ENCODE measurements at regions not wholly inside any gene's neighbourhood (a gene's known extent, or its start where the extent isn't known, plus 50 kb on each side); places are given as distances from the start of the nearest gene placed in this dataset.

GRCh38 chr5:107291866-107292265, 378.9 kb downstream of the EFNA5 start:
- ChIA-PET POLR2A (no interaction called here), CTCF (no interaction called here)
- WGBS (ENCODE audit: low lambda C conversion rate) = 80% methylated on average over 4 of the region's 4 CpGs
- DNase-seq = no peak
- Histone ChIP-seq H3K9me2 (no peaks in the 10 kb centered on the region), H3K4me3 (ENCODE audit: low read depth in 2 of 2, low read length in 1 of 2) (no peak overlapping the region), H3K4me2 (no peak overlapping the region), H3F3A (replicated peaks; ENCODE audit: insufficient read depth) (no peaks in the 10 kb centered on the region), H3K4me1 (ENCODE audit: control insufficient read depth in 1 of 2, insufficient read depth in 2 of 2, low read depth in 1 of 2, low read length in 1 of 2) (peaks cover 0 to 2% of the 10 kb centered on the region in 2 experiments; a peak in 1 of 4 replicates), H4K20me1 (ENCODE audit: insufficient read depth) (no peaks in the 10 kb centered on the region), H3K27ac (ENCODE audit: low read depth in 2 of 2, low read length in 1 of 2) (no peak overlapping the region), H3K9ac (no peak overlapping the region), H3K36me3 (replicated peaks in 1 of 2; ENCODE audit: control insufficient read depth in 1 of 2, insufficient read depth in 2 of 2, low read length in 1 of 2) (no peaks in the 10 kb centered on the region), H3K27me3 (ENCODE audit: insufficient read depth) (no peaks in the 10 kb centered on the region), H3K79me2 (ENCODE audit: insufficient read depth) (no peaks in the 10 kb centered on the region), H3K9me3 (no peaks in the 10 kb centered on the region), H2AFZ (ENCODE audit: low read depth) (no peak overlapping the region)
- no peak for TF ChIP-seq GATA2 (CRISPR knock-in tag; IDR thresholded peaks at IDR 0.05)
- TF ChIP-seq JUND (IDR thresholded peaks at IDR 0.05) = no peak
- no peak for TF ChIP-seq MXI1 (IDR thresholded peaks at IDR 0.05; ENCODE audit: low read depth, low read length)
- no peak for TF ChIP-seq TAF1 (IDR thresholded peaks at IDR 0.05; ENCODE audit: borderline replicate concordance, low read depth, low read length)
- TF ChIP-seq USF2 (IDR thresholded peaks at IDR 0.05; ENCODE audit: borderline replicate concordance, low read depth, low read length) = no peak
- no peak for TF ChIP-seq SMC3 (IDR thresholded peaks at IDR 0.05; ENCODE audit: low read depth, low read length)
- TF ChIP-seq, protein P1, sequence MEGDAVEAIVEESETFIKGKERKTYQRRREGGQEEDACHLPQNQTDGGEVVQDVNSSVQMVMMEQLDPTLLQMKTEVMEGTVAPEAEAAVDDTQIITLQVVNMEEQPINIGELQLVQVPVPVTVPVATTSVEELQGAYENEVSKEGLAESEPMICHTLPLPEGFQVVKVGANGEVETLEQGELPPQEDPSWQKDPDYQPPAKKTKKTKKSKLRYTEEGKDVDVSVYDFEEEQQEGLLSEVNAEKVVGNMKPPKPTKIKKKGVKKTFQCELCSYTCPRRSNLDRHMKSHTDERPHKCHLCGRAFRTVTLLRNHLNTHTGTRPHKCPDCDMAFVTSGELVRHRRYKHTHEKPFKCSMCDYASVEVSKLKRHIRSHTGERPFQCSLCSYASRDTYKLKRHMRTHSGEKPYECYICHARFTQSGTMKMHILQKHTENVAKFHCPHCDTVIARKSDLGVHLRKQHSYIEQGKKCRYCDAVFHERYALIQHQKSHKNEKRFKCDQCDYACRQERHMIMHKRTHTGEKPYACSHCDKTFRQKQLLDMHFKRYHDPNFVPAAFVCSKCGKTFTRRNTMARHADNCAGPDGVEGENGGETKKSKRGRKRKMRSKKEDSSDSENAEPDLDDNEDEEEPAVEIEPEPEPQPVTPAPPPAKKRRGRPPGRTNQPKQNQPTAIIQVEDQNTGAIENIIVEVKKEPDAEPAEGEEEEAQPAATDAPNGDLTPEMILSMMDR (IDR thresholded peaks at IDR 0.05) = no peak
- no peak for TF ChIP-seq YY1 (IDR thresholded peaks at IDR 0.05; ENCODE audit: low read depth)
- no peak for TF ChIP-seq FOSL2 (IDR thresholded peaks at IDR 0.05; ENCODE audit: borderline replicate concordance, low read depth)
- no peak for TF ChIP-seq NFIC (IDR thresholded peaks at IDR 0.05; ENCODE audit: borderline replicate concordance)
- TF ChIP-seq MAX (IDR thresholded peaks at IDR 0.05; ENCODE audit: low read depth) = no peak
- TF ChIP-seq EZH2phosphoT487 (IDR thresholded peaks at IDR 0.05; ENCODE audit: borderline replicate concordance, low read depth) = no peak
- no peak for TF ChIP-seq RAD21 (IDR thresholded peaks at IDR 0.05; ENCODE audit: low read length)
- no peak for TF ChIP-seq CHD2 (IDR thresholded peaks at IDR 0.05; ENCODE audit: low read length, partially characterized antibody)
- TF ChIP-seq RXRA (IDR thresholded peaks at IDR 0.05; ENCODE audit: borderline replicate concordance, low read depth) = no peak
- no peak for TF ChIP-seq RCOR1 (IDR thresholded peaks at IDR 0.05; ENCODE audit: low read length)
- TF ChIP-seq EP300 (IDR thresholded peaks at IDR 0.05; ENCODE audit: borderline replicate concordance in 1 of 2, low read depth in 1 of 2, low read length in 1 of 2) = no peak
- TF ChIP-seq ELF1 (IDR thresholded peaks at IDR 0.05) = no peak
- no peak for TF ChIP-seq GABPA (IDR thresholded peaks at IDR 0.05; ENCODE audit: low read depth)
